GM12878 (cell line): ENCODE measurements at regions not wholly inside any gene's neighbourhood (a gene's known extent, or its start where the extent isn't known, plus 50 kb on each side); places are given as distances from the start of the nearest gene placed in this dataset.

Experiments used
- BHLHE40 ChIP-seq, 2 experiments: fragments of 450-650 bp in 1 of 2; IDR thresholded peaks; 2 replicates each; pipeline ENCODE4 v1.6.1; 2011 to 2017; ENCODE audit warnings: low read depth in 2 of 2, borderline replicate concordance in 1 of 2, improper control_type of control experiment in 1 of 2, low read length in 1 of 2, mild to moderate bottlenecking in 1 of 2
- CEBPB ChIP-seq, 2 experiments: fragments of 150-350 bp in 1 of 2; IDR thresholded peaks; 2 replicates each; pipeline ENCODE4 v1.6.1; 2012 to 2014; ENCODE audit warnings: low read depth in 2 of 2, low read length in 2 of 2, borderline replicate concordance in 1 of 2, inconsistent platforms in 1 of 2
- FOXM1 ChIP-seq: IDR thresholded peaks from 2 replicates; pipeline ENCODE4 v1.6.1; 2012; ENCODE audit warnings: low read depth, mild to moderate bottlenecking, inconsistent platforms, low read length, moderate library complexity
- NBN ChIP-seq: fragments of 450-650 bp; IDR thresholded peaks from 2 replicates; pipeline ENCODE4 v1.6.1; 2016
- POLR2A ChIP-seq: IDR thresholded peaks from 2 replicates; pipeline ENCODE4 v1.6.1; 2011; ENCODE audit warnings: low read depth, mild to moderate bottlenecking, low read length
- RBBP5 ChIP-seq: fragments of 200-600 bp; sonication (generic); conservative IDR thresholded peaks from 2 replicates; pipeline ENCODE4 v1.6.1; 2016
- RFX5 ChIP-seq: IDR thresholded peaks from 2 replicates; pipeline ENCODE4 v1.6.1; 2011; ENCODE audit warnings: low read depth, low read length, improper control_type of control experiment
- SMC3 ChIP-seq: IDR thresholded peaks from 2 replicates; pipeline ENCODE4 v1.6.1; 2011; ENCODE audit warnings: low read length, improper control_type of control experiment, borderline replicate concordance
- TBL1XR1 ChIP-seq: IDR thresholded peaks from 2 replicates; pipeline ENCODE4 v1.6.1; 2012; ENCODE audit warnings: low read depth, low read length, improper control_type of control experiment
- TCF7 ChIP-seq: IDR thresholded peaks from 2 replicates; pipeline ENCODE4 v1.6.1; 2014; ENCODE audit warnings: antibody characterized with exemption, borderline replicate concordance
- YY1 ChIP-seq: IDR thresholded peaks from 2 replicates; pipeline ENCODE4 v1.6.1; 2011; ENCODE audit warnings: low read depth, mild to moderate bottlenecking, low read length
- TF ChIP-seq, protein P1 (sequence below): IDR thresholded peaks from 2 replicates; pipeline ENCODE4 v1.6.1; 2012; ENCODE audit warnings: mild to moderate bottlenecking, low read depth, low read length
- TF ChIP-seq, protein P2 (sequence below), 3 experiments: IDR thresholded peaks in 2 of 3; conservative IDR thresholded peaks in 1 of 3; 2 replicates each; pipeline ENCODE4 v1.5.1; 2011; ENCODE audit warnings: low read depth in 3 of 3, low read length in 3 of 3, mild to moderate bottlenecking in 3 of 3, control low read depth in 2 of 3, moderate library complexity in 2 of 3, inconsistent platforms in 1 of 3, mixed read lengths in 1 of 3; ENCODE audit not compliant: control insufficient read depth in 2 of 3, insufficient read depth in 1 of 3; ENCODE audit errors: extremely low read depth in 1 of 3

DNA sequence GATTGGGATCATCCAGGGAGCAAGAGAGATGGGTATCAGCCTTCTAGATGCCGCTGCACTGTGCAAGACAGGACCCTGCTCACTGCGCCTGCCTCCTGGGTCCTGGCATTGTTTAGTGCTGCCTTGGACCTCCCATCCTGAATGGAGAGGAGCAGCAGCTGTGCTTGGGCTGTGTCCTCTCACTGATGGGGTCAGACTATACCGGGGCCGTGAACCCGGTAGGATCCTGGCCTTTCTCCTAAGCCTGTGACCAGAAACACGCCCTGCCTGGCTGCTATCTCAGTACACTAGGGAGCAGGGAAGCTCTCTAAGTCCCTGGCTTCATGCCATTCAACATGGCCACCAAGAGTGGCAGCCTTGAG, 309.4 kb upstream of the ZNF32 start:
- TF ChIP-seq, protein P1, sequence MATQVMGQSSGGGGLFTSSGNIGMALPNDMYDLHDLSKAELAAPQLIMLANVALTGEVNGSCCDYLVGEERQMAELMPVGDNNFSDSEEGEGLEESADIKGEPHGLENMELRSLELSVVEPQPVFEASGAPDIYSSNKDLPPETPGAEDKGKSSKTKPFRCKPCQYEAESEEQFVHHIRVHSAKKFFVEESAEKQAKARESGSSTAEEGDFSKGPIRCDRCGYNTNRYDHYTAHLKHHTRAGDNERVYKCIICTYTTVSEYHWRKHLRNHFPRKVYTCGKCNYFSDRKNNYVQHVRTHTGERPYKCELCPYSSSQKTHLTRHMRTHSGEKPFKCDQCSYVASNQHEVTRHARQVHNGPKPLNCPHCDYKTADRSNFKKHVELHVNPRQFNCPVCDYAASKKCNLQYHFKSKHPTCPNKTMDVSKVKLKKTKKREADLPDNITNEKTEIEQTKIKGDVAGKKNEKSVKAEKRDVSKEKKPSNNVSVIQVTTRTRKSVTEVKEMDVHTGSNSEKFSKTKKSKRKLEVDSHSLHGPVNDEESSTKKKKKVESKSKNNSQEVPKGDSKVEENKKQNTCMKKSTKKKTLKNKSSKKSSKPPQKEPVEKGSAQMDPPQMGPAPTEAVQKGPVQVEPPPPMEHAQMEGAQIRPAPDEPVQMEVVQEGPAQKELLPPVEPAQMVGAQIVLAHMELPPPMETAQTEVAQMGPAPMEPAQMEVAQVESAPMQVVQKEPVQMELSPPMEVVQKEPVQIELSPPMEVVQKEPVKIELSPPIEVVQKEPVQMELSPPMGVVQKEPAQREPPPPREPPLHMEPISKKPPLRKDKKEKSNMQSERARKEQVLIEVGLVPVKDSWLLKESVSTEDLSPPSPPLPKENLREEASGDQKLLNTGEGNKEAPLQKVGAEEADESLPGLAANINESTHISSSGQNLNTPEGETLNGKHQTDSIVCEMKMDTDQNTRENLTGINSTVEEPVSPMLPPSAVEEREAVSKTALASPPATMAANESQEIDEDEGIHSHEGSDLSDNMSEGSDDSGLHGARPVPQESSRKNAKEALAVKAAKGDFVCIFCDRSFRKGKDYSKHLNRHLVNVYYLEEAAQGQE = no peak
- TF ChIP-seq RBBP5 (no peak), YY1 (no peak), CEBPB (IDR thresholded peaks at IDR 0.05; ENCODE audit: borderline replicate concordance in 1 of 2, low read depth in 2 of 2, low read length in 2 of 2) (no peak), POLR2A (no peak), FOXM1 (no peak), TBL1XR1 (no peak), SMC3 (no peak), BHLHE40 (IDR thresholded peaks at IDR 0.05; ENCODE audit: borderline replicate concordance in 1 of 2, low read depth in 2 of 2, low read length in 1 of 2) (no peak), TCF7 (no peak), NBN (no peak), RFX5 (no peak)
- TF ChIP-seq, protein P2, sequence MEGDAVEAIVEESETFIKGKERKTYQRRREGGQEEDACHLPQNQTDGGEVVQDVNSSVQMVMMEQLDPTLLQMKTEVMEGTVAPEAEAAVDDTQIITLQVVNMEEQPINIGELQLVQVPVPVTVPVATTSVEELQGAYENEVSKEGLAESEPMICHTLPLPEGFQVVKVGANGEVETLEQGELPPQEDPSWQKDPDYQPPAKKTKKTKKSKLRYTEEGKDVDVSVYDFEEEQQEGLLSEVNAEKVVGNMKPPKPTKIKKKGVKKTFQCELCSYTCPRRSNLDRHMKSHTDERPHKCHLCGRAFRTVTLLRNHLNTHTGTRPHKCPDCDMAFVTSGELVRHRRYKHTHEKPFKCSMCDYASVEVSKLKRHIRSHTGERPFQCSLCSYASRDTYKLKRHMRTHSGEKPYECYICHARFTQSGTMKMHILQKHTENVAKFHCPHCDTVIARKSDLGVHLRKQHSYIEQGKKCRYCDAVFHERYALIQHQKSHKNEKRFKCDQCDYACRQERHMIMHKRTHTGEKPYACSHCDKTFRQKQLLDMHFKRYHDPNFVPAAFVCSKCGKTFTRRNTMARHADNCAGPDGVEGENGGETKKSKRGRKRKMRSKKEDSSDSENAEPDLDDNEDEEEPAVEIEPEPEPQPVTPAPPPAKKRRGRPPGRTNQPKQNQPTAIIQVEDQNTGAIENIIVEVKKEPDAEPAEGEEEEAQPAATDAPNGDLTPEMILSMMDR (IDR thresholded peaks at IDR 0.05 in 2 of 3, conservative IDR thresholded peaks at IDR 0.05 in 1 of 3; ENCODE audit: control insufficient read depth in 2 of 3, extremely low read depth in 1 of 3, insufficient read depth in 1 of 3, low read depth in 3 of 3, low read length in 3 of 3) = no peak
